ENCODE measurements at regions not wholly inside any gene's neighbourhood (a gene's known extent, or its start where the extent isn't known, plus 50 kb on each side); places are given as distances from the start of the nearest gene placed in this dataset.

DNA sequence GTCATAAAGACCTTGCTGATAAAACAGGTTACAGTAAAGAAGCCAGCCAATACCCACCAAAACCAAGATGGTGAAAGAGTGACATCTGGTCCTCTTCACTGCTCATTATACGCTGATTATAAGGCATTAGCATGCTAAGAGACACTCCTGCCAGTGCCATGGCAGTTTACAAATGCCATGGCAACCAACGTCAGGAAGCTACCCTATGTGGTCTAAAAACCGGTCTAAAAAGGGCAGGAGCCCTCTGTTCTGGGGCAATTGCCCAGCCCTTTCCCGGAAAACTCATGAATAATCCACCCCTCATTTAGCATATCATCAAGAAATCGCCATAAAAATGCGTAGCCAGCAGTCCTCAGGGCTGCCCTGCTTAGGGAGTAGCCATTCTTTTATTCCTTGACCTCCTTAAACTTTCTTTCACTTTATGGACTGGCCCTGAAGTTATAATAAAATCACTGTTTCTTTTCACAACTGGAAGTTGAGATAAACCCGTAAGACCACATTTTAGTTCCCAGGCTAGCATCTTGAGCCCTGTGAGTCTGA, 260.5 kb upstream of the FAT1 start:
- TF ChIP-seq, protein P1, sequence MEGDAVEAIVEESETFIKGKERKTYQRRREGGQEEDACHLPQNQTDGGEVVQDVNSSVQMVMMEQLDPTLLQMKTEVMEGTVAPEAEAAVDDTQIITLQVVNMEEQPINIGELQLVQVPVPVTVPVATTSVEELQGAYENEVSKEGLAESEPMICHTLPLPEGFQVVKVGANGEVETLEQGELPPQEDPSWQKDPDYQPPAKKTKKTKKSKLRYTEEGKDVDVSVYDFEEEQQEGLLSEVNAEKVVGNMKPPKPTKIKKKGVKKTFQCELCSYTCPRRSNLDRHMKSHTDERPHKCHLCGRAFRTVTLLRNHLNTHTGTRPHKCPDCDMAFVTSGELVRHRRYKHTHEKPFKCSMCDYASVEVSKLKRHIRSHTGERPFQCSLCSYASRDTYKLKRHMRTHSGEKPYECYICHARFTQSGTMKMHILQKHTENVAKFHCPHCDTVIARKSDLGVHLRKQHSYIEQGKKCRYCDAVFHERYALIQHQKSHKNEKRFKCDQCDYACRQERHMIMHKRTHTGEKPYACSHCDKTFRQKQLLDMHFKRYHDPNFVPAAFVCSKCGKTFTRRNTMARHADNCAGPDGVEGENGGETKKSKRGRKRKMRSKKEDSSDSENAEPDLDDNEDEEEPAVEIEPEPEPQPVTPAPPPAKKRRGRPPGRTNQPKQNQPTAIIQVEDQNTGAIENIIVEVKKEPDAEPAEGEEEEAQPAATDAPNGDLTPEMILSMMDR (IDR thresholded peaks at IDR 0.05) = no peak
- TF ChIP-seq EZH2 (IDR thresholded peaks at IDR 0.05) = no peak
- TF ChIP-seq EZH2phosphoT487 (IDR thresholded peaks at IDR 0.05) = no peak

All from neural progenitor cell (in vitro differentiated cells).